ENCODE measurements at regions not wholly inside any gene's neighbourhood (a gene's known extent, or its start where the extent isn't known, plus 50 kb on each side); places are given as distances from the start of the nearest gene placed in this dataset.

DNA sequence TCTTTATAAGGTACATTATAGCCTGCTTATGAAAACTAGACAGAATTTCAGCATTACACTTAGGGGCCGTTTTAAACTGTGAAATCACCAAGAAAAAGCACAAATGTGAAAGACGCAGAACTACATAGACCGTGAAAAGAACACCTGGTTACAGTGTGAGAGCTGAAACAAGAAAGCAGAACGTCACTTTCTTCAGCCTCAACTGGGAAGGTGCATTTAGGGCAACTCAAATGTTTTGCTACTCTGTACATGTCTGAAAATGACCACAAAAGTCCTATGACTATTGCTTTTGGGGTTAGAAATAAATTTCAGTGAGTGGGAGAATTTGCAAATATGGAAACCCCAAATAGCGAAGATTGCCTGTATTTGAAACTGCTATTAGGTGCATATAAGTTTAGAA lies 268.7 kb downstream of the OLFM3 start:
- no peak for DNase-seq

DNA sequence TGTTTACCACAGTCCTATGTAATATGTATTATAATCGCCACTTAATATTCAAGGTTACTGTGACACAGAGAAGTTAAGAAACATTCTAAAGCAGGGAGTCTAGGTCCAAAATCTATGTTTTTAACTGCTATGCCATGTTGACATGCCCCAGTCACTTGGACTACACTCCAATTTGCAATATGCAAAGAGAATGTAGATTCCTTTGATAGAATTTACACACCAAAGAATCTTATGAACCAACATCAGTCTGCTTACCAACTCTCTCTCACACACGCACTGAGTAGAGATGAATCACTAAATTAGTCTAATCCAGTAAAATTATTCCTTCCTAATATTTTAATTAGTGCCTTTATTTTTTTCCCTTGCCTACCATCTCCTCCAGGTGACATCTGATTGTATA lies 266.2 kb downstream of the OLFM3 start:
- no peak for DNase-seq

DNA sequence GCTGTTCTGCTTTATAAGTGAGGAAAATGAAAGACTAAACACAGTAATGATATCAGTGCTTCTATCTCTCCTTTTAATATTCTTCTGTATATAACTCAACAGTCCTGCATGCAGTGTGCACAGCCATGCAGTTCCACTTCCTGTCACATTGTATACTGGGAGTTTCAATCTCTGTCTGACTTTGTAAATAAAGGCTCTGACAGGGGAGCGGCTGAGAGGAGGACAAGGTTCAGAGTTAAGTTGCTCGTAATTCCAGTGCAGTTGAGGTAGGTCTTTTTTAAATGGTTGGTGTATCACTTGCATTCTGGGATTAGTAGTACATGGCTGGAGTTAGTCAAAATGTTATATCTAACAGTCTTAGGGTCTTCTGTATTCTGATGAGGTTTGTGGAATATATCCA lies 264.5 kb downstream of the OLFM3 start:
- DNase-seq: no peak

DNA sequence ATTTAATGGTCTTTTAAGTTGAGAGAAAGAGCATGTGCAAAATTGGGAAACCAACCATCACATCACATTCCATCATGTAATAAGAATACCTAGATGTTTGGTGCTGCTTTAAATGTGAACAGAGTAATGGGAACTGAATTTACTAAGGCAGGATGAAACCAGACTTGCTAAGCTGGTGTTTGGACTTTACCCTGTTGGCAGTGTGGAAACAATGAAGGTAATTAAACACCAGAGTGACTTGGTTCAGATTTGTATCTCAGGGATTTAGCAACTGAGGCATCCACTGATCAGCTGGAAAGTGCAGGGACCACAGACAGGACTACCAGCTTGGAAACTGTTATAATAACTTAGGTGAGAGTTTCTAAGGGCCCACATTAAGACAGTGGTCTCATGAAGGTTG lies 263.4 kb downstream of the OLFM3 start:
- DNase-seq: no peak

DNA sequence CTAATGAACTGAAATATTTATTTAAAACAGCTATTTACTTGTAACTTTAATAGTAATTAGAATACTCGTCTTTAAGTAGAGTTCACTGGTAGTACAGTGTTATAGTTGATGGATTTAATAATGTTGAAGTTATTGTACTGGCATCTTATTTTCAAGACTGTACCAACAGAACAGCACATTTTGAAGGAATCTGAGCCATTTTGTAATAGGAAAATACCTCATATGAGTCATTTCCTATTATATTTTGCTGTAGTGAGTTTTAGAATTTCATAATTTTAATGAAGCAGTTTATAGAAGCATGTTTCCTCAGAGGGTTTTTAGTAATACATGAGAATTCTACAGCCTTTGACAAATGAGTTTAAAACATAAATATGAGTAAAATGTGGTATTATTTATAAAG lies 258.3 kb downstream of the OLFM3 start:
- DNase-seq: peak; percentile 46

DNA sequence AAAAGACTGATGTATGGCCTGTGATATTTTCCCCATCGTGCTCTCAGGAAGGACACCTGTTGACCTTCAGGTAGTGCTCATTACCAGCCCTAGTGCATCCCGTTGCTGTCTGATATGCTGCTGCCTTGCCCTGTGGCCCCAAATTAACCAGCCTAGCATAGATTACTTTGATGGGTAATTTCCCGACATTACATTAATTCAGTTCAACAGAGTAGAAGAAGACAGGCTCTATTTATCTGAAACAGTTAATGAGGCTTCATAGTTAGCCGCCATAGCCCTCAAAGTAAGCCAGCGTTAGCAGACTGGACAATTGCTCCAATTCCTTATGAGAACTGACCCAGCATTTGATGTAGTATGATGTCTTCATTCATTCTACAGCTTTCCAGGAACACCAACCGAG lies 257.6 kb downstream of the OLFM3 start:
- DNase-seq: no peak

DNA sequence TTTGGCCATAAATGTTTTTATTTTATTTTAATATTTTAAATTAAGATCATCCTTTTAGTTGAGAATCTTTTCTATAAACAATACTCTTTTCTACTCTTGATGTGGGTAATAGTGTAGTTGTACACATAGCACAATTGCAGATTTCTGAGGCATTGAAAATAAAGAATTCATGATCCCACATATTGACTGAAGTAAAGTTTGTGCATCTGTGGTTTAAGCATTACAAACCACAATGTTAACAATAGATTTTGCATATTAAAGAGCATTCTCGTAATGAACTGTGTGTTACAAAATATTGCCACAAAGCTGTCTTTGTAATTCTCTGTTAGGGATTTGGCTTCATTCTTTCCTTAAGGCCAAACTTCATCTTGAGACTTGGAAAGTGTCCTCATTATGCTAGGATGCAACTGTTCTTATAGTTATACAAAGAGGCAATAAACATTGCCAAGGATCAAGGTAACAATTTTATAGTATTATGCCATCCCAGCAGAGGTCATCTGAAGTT lies 256.8 kb downstream of the OLFM3 start:
- DNase-seq: no peak

DNA sequence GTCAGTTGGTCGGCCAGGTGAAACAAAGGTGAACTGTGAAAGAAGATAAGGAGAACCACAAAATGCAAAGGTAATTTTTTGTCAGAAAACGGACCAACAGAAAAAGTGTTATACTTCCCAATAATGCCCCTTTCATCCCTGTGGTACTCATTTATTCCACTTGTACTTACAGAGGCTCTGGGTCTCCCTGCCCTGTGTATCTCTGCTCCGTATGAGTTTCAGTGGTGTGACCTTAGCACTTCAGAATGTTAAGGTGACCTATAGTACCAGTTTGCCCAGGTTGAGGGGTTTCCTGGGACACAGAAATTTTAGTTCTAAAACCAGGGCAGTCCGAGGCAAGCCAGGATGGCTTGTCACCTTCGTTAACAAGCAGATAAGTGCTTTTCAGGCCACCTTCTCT lies 254.8 kb downstream of the OLFM3 start:
- no peak for DNase-seq

DNA sequence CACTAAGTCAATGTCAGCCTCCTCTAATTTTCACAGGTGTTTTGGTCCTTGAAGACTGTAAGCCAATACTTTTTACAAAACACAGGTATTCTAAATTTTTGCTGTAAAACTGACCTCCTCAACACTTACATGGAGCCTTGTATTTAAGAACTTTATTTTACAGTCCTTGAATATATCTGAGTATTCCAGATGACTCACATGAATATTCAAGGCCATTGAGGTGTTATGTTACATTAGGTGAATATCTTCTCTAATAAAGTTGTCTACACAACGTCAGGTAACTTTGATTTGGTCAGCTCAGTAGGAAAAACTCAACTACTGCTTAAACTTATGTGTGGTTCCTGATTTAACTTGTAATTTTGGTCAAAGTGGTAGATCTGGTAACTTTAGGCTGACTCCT lies 254.2 kb downstream of the OLFM3 start:
- DNase-seq: no peak

DNA sequence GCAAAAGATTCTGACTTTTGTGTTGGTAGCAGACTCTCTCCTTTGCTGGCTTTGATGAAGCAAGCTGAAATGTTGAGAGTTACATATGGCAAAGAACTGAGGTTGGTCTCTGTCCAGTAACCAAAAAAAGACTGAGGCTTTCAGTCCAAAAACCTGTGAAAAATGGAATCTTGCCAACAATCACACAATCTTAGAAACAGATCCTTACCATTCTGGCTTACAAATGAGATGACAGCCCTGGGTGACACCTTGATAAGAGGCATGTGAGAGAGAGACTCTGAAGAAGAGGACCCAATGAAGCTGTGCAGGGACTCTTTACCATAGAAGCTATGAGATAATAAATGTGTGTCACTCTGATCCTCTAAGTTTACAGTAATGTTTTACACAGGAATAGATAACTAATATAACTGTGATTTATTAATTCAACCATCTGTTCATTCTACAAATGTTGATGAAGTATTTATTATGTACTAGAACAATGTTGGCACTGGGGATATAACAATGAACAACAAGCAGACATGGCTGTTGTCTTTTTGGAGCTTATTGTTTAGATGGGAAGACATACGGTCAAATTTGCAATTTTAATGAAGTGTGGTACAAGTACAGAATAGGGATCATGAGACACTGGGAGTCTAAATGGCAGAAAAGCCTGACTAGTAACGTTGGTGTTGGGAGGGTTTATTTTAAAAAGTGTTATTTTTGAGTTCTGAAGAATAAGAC lies 251.0 kb downstream of the OLFM3 start:
- DNase-seq: no peak

DNA sequence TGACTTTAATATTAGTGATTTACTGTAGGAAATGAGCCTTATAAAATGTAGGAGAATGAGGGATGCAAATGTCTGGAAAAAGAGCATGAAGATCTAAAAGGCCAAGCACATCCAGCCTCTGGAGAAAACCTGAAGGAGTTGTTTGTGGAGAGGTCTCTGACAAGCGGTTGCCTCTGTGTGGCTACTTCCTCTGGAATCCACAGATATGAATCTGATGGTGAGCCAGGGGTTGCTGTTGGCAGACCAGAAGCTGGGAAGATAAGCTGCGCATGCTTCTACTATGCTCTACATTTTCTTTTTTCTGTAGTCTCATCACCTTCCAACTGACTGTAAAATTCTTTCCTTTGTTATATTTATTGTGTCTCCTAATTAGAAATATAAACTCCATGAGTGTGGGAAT lies 248.6 kb downstream of the OLFM3 start:
- DNase-seq: no peak

All from fibroblast of skin of abdomen (primary cell).